ENCODE measurements at regions not wholly inside any gene's neighbourhood (a gene's known extent, or its start where the extent isn't known, plus 50 kb on each side); places are given as distances from the start of the nearest gene placed in this dataset.

DNA sequence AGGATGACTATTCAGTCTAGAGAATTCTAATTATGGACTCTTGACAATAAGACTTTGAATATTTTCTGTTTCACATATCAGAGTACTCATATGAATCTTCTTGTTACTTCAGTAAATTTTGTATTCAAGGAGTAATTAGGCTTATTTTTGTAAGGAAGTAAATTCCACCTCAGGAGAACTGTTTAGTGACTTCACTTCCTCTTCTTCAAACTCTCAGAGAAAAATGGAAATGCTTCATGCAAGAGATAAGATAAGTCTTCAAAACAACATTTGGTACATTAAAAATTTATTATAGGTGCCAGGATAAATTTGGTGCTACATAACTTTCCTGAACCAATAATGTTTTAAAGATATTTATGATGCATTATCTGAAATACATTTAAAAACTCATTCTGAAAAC, 1421.9 kb downstream of the PCDH7 start:
- H3K36me3 Mint-ChIP-seq, result no peaks in the 10 kb centered on the region
- Histone ChIP-seq H3K9ac (ENCODE audit: insufficient read depth, low read length, poor library complexity, severe bottlenecking) (no peak overlapping the region), H3K4me2 (replicated peaks; ENCODE audit: extremely low read depth, low read length, poor library complexity, severe bottlenecking) (no peak overlapping the region), H3K36me3 (replicated peaks in 1 of 2; ENCODE audit: control insufficient read depth in 1 of 2, insufficient read depth in 2 of 2, low read length in 2 of 2) (no peaks in the 10 kb centered on the region), H3K4me3 (replicated peaks in 1 of 3; ENCODE audit: low read depth in 2 of 3, low read length in 3 of 3) (no peak overlapping the region), H3K27ac (ENCODE audit: low read depth in 1 of 2, low read length in 2 of 2) (no peak overlapping the region), H2AFZ (ENCODE audit: insufficient read depth, low read depth, low read length, poor library complexity, severe bottlenecking) (no peak overlapping the region), H3K4me1 (ENCODE audit: control insufficient read depth in 1 of 2, insufficient read depth in 2 of 2, low read length in 2 of 2) (no peaks in the 10 kb centered on the region), H3K9me3 (replicated peaks in 1 of 2; ENCODE audit: control insufficient read depth in 1 of 2, insufficient read depth in 1 of 2, low read length in 2 of 2) (peaks cover 0 to 2% of the 10 kb centered on the region in 2 donors), H3K79me2 (ENCODE audit: insufficient read depth, low read length) (no peaks in the 10 kb centered on the region), H3K27me3 (ENCODE audit: control insufficient read depth in 2 of 2, insufficient read depth in 2 of 2, low read length in 2 of 2) (no peaks in the 10 kb centered on the region), H4K20me1 (ENCODE audit: insufficient read depth, low read length) (no peaks in the 10 kb centered on the region)
- no peak for DNase-seq
- H3K4me3 Mint-ChIP-seq, result no peak overlapping the region
- peaks cover 0 to 8% (median 4%) of the 10 kb centered on the region in 7 donors for H3K9me3 Mint-ChIP-seq
- peaks cover 0 to 1% (median 0%) of the 10 kb centered on the region in 3 donors for H3K27me3 Mint-ChIP-seq (ENCODE audit: low read depth in 3 of 3)
- H3K4me1 Mint-ChIP-seq, result no peaks in the 10 kb centered on the region
- H3K27ac Mint-ChIP-seq, result no peak overlapping the region
- intact Hi-C loops (cut with micrococcal nuclease), result no loop called here
- TF ChIP-seq, protein P1, sequence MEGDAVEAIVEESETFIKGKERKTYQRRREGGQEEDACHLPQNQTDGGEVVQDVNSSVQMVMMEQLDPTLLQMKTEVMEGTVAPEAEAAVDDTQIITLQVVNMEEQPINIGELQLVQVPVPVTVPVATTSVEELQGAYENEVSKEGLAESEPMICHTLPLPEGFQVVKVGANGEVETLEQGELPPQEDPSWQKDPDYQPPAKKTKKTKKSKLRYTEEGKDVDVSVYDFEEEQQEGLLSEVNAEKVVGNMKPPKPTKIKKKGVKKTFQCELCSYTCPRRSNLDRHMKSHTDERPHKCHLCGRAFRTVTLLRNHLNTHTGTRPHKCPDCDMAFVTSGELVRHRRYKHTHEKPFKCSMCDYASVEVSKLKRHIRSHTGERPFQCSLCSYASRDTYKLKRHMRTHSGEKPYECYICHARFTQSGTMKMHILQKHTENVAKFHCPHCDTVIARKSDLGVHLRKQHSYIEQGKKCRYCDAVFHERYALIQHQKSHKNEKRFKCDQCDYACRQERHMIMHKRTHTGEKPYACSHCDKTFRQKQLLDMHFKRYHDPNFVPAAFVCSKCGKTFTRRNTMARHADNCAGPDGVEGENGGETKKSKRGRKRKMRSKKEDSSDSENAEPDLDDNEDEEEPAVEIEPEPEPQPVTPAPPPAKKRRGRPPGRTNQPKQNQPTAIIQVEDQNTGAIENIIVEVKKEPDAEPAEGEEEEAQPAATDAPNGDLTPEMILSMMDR (IDR thresholded peaks at IDR 0.05), result no peak

DNA sequence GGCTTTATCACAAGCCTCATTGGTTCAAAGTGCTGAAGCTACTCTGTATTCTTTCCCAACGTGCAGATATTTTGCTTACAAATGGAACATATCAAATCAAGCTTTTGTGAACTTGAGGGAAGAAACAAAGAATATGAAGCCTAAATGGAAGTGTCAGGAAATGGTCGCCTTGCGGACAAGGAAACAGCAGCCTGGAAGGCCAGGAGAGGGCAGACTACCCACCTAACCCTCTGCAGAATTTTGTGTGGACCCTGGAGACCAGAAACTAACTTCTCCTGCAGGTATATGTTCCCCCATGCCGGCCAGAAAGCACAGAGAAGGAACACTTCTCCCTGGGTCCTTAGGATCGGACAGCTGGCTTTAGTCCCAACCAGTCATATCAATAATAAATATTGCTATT, 1425.8 kb downstream of the PCDH7 start:
- Mint-ChIP-seq H3K27me3 (ENCODE audit: low read depth in 3 of 3) (peaks cover 0 to 1% (median 0%) of the 10 kb centered on the region in 3 donors), H3K9me3 (peaks cover 0 to 8% (median 2%) of the 10 kb centered on the region in 7 donors), H3K36me3 (no peaks in the 10 kb centered on the region), H3K4me3 (no peak overlapping the region), H3K27ac (no peak overlapping the region), H3K4me1 (no peaks in the 10 kb centered on the region)
- H3K4me1 ChIP-seq (ENCODE audit: control insufficient read depth in 1 of 2, insufficient read depth in 2 of 2, low read length in 2 of 2), result no peaks in the 10 kb centered on the region
- no peaks in the 10 kb centered on the region for H3K27me3 ChIP-seq (ENCODE audit: control insufficient read depth in 2 of 2, insufficient read depth in 2 of 2, low read length in 2 of 2)
- H3K9ac ChIP-seq (ENCODE audit: insufficient read depth, low read length, poor library complexity, severe bottlenecking), result no peak overlapping the region
- H3K4me3 ChIP-seq (replicated peaks in 1 of 3; ENCODE audit: low read depth in 2 of 3, low read length in 3 of 3), result no peak overlapping the region
- WGBS (ENCODE audit: insufficient coverage), result 100% methylated on average over 1 of the region's 5 CpGs
- no peaks in the 10 kb centered on the region for H3K9me3 ChIP-seq (replicated peaks in 1 of 2; ENCODE audit: control insufficient read depth in 1 of 2, insufficient read depth in 1 of 2, low read length in 2 of 2)
- H3K36me3 ChIP-seq (replicated peaks in 1 of 2; ENCODE audit: control insufficient read depth in 1 of 2, insufficient read depth in 2 of 2, low read length in 2 of 2), result no peaks in the 10 kb centered on the region
- no peak for DNase-seq
- no peak overlapping the region for H3K4me2 ChIP-seq (replicated peaks; ENCODE audit: extremely low read depth, low read length, poor library complexity, severe bottlenecking)
- TF ChIP-seq, protein P1 (IDR thresholded peaks at IDR 0.05), result no peak
- no peaks in the 10 kb centered on the region for H4K20me1 ChIP-seq (ENCODE audit: insufficient read depth, low read length)
- intact Hi-C loops (cut with micrococcal nuclease), result no loop called here
- H3K27ac ChIP-seq (ENCODE audit: low read depth in 1 of 2, low read length in 2 of 2), result no peak overlapping the region
- H3K79me2 ChIP-seq (ENCODE audit: insufficient read depth, low read length), result no peaks in the 10 kb centered on the region
- no peak overlapping the region for H2AFZ ChIP-seq (ENCODE audit: insufficient read depth, low read depth, low read length, poor library complexity, severe bottlenecking)
